GM12864 (cell line): ENCODE measurements at regions not wholly inside any gene's neighbourhood (a gene's known extent, or its start where the extent isn't known, plus 50 kb on each side); places are given as distances from the start of the nearest gene placed in this dataset.

Source experiments
- DNase-seq: peaks from one replicate; pipeline ENCODE4 v3.0.0-alpha.2; 2011; ENCODE audit warnings: low read depth
- H3K4me3 ChIP-seq: 2 replicates; pipeline ENCODE4 v1.5.1; 2011; ENCODE audit warnings: mild to moderate bottlenecking, low read depth, low read length, control low read depth
- CTCF ChIP-seq: IDR thresholded peaks from 2 replicates; pipeline ENCODE4 v1.5.1; 2011; ENCODE audit warnings: low read depth, mild to moderate bottlenecking, moderate library complexity, low read length, control low read depth, inconsistent platforms; ENCODE audit errors: missing control alignments

GRCh38 chr7:97578225-97578624 is 153.7 kb upstream of the TAC1 start:
- TF ChIP-seq CTCF = no peak
- H3K4me3 ChIP-seq = no peak overlapping the region
- DNase-seq = no peak

GRCh38 chr7:97580205-97580604 is 151.7 kb upstream of the TAC1 start:
- no peak for DNase-seq
- TF ChIP-seq CTCF = no peak
- no peak overlapping the region for H3K4me3 ChIP-seq

GRCh38 chr7:97595439-97595838 is 136.4 kb upstream of the TAC1 start:
- TF ChIP-seq CTCF = no peak
- no peak for DNase-seq
- H3K4me3 ChIP-seq = no peak overlapping the region

- DNase-seq = no peak
- no peak overlapping the region for H3K4me3 ChIP-seq
- TF ChIP-seq CTCF = no peak
Measured at GRCh38 chr7:97601931-97602457, 129.9 kb upstream of the TAC1 start.

- TF ChIP-seq CTCF = no peak
- no peak for DNase-seq
Measured at GRCh38 chr7:97620495-97620894, 111.4 kb upstream of the TAC1 start.

GRCh38 chr7:97623333-97623732 is 108.6 kb upstream of the TAC1 start:
- TF ChIP-seq CTCF = no peak
- no peak overlapping the region for H3K4me3 ChIP-seq
- peak; percentile 31 for DNase-seq

More at GRCh38 chr7:97620495-97620894, 111.4 kb upstream of the TAC1 start:
- no peak overlapping the region for H3K4me3 ChIP-seq

- no peak for DNase-seq
- TF ChIP-seq CTCF = no peak
- H3K4me3 ChIP-seq = no peak overlapping the region
Measured at GRCh38 chr7:97630116-97630515, 101.8 kb upstream of the TAC1 start.
